Kasumi-1 (cell line): ENCODE measurements at regions not wholly inside any gene's neighbourhood (a gene's known extent, or its start where the extent isn't known, plus 50 kb on each side); places are given as distances from the start of the nearest gene placed in this dataset.

Experiments used
- DNase-seq, 2 experiments: peaks; one replicate each; lab custom pipeline; 2025; lab: John Stamatoyannopoulos, UW

- no peak for DNase-seq
These were observed 244.8 kb downstream of the NHLRC3 start for GRCh38 chr13:39283072-39283471.

- DNase-seq = no peak
These were observed 246.6 kb downstream of the NHLRC3 start for GRCh38 chr13:39284801-39285388.
